ENCODE measurements at regions not wholly inside any gene's neighbourhood (a gene's known extent, or its start where the extent isn't known, plus 50 kb on each side); places are given as distances from the start of the nearest gene placed in this dataset.

GRCh38 chr12:24751181-24751580 lies 197.7 kb downstream of the BCAT1 start:
- TF ChIP-seq EZH2 (IDR thresholded peaks at IDR 0.05; ENCODE audit: borderline replicate concordance, insufficient read depth, low read depth, low read length, poor library complexity, severe bottlenecking) (no peak), CTCF (IDR thresholded peaks at IDR 0.05) (no peak)
